ENCODE measurements at regions not wholly inside any gene's neighbourhood (a gene's known extent, or its start where the extent isn't known, plus 50 kb on each side); places are given as distances from the start of the nearest gene placed in this dataset.
"Not testable (repeated sequence)": the region's sequence is repeated elsewhere in the genome, so short reads cannot be mapped to it uniquely, and the experiment has no call there.

- no peak for DNase-seq (ENCODE audit: insufficient read length, low spot score)
- no peak for FAIRE-seq
Measured at GRCh38 chr15:84151205-84151931, 84.2 kb upstream of the GOLGA6L4 start.

GRCh38 chr15:84152381-84152979 lies 83.1 kb upstream of the GOLGA6L4 start:
- FAIRE-seq; DNase-seq (ENCODE audit: insufficient read length, low spot score): not testable (repeated sequence)

- not testable (repeated sequence) for FAIRE-seq
Measured at GRCh38 chr15:84153655-84154140, 81.9 kb upstream of the GOLGA6L4 start.

GRCh38 chr15:84154314-84154713 lies 81.3 kb upstream of the GOLGA6L4 start:
- not testable (repeated sequence) for FAIRE-seq

More at GRCh38 chr15:84153655-84154140, 81.9 kb upstream of the GOLGA6L4 start:
- not testable (repeated sequence) for DNase-seq (ENCODE audit: insufficient read length, low spot score)

GRCh38 chr15:84154787-84155186 lies 80.8 kb upstream of the GOLGA6L4 start:
- not testable (repeated sequence) for FAIRE-seq

More at GRCh38 chr15:84154314-84154713, 81.3 kb upstream of the GOLGA6L4 start:
- DNase-seq (ENCODE audit: insufficient read length, low spot score) = not testable (repeated sequence)

GRCh38 chr15:84155792-84156587 lies 79.6 kb upstream of the GOLGA6L4 start:
- DNase-seq (ENCODE audit: insufficient read length, low spot score); FAIRE-seq: not testable (repeated sequence)

More at GRCh38 chr15:84154787-84155186, 80.8 kb upstream of the GOLGA6L4 start:
- not testable (repeated sequence) for DNase-seq (ENCODE audit: insufficient read length, low spot score)

- not testable (repeated sequence) for FAIRE-seq; DNase-seq (ENCODE audit: insufficient read length, low spot score)
Measured at GRCh38 chr15:84156588-84156840, 79.1 kb upstream of the GOLGA6L4 start.

- FAIRE-seq; DNase-seq (ENCODE audit: insufficient read length, low spot score): not testable (repeated sequence)
Measured at GRCh38 chr15:84157056-84157632, 78.4 kb upstream of the GOLGA6L4 start.

GRCh38 chr15:84157857-84158256 lies 77.7 kb upstream of the GOLGA6L4 start:
- not testable (repeated sequence) for DNase-seq (ENCODE audit: insufficient read length, low spot score); FAIRE-seq

- not testable (repeated sequence) for DNase-seq (ENCODE audit: insufficient read length, low spot score); FAIRE-seq
Measured at GRCh38 chr15:84159346-84160269, 76.0 kb upstream of the GOLGA6L4 start.

GRCh38 chr15:84164423-84165292 lies 70.9 kb upstream of the GOLGA6L4 start:
- DNase-seq (ENCODE audit: insufficient read length, low spot score); FAIRE-seq: not testable (repeated sequence)

GRCh38 chr15:84170029-84170428 lies 65.5 kb upstream of the GOLGA6L4 start:
- FAIRE-seq; DNase-seq (ENCODE audit: insufficient read length, low spot score): not testable (repeated sequence)

- FAIRE-seq = not testable (repeated sequence)
Measured at GRCh38 chr15:84173231-84173610, 62.4 kb upstream of the GOLGA6L4 start.

More at GRCh38 chr15:84173231-84173610, 62.4 kb upstream of the GOLGA6L4 start:
- not testable (repeated sequence) for DNase-seq (ENCODE audit: insufficient read length, low spot score)
